ENCODE measurements at regions not wholly inside any gene's neighbourhood (a gene's known extent, or its start where the extent isn't known, plus 50 kb on each side); places are given as distances from the start of the nearest gene placed in this dataset.

- TF ChIP-seq POLR2A (IDR thresholded peaks at IDR 0.05; ENCODE audit: low read length) (no peak), GATA1 (IDR thresholded peaks at IDR 0.05; ENCODE audit: low read depth, low read length) (no peak)
These were observed 513.6 kb downstream of the BCL11B start for GRCh38 chr14:98758440-98758839.

Data from erythroblast (primary cell).